Tibial nerve (tissue), 3 donors: ENCODE measurements at regions not wholly inside any gene's neighbourhood (a gene's known extent, or its start where the extent isn't known, plus 50 kb on each side); places are given as distances from the start of the nearest gene placed in this dataset.

Experiments
- POLR2A ChIP-seq, 2 donors: fragments of 450-650 bp; IDR thresholded peaks; one replicate each; pipeline ENCODE4 v1.6.1; 2017; ENCODE audit warnings: antibody characterized with exemption in 2 of 2, mild to moderate bottlenecking in 2 of 2, moderate library complexity in 2 of 2
- TF ChIP-seq, protein P1 (sequence below), 5 experiments: fragments of 200-600 bp in 3 of 5; fragments of 450-650 bp in 2 of 5; sonication (generic) in 3 of 5; IDR thresholded peaks; one replicate each; pipeline ENCODE4 v1.5.1; 2016 to 2019; ENCODE audit warnings: antibody characterized with exemption in 5 of 5, mild to moderate bottlenecking in 3 of 5, moderate library complexity in 2 of 5

DNA sequence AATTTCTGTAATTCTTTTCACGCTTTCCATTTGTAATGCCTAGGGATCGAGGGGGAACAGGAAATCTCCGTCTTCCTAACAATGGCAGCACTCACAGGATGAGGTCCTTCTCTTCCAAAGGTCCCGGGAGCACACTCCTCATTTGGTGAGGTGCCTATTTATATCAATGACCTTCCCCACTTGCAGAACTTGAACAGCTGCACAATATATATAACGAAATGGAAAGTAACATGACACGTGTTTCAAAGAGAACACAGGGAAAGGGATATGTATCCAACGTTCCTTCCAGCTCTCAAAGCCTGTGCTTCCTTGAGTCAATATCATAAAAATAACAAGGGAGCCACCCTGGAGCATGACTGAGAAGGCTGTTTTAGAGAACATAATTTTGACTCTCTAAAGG, 78.6 kb upstream of the RBM24 start:
- TF ChIP-seq, protein P1, sequence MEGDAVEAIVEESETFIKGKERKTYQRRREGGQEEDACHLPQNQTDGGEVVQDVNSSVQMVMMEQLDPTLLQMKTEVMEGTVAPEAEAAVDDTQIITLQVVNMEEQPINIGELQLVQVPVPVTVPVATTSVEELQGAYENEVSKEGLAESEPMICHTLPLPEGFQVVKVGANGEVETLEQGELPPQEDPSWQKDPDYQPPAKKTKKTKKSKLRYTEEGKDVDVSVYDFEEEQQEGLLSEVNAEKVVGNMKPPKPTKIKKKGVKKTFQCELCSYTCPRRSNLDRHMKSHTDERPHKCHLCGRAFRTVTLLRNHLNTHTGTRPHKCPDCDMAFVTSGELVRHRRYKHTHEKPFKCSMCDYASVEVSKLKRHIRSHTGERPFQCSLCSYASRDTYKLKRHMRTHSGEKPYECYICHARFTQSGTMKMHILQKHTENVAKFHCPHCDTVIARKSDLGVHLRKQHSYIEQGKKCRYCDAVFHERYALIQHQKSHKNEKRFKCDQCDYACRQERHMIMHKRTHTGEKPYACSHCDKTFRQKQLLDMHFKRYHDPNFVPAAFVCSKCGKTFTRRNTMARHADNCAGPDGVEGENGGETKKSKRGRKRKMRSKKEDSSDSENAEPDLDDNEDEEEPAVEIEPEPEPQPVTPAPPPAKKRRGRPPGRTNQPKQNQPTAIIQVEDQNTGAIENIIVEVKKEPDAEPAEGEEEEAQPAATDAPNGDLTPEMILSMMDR (IDR thresholded peaks at IDR 0.05) = no peak
- no peak for TF ChIP-seq POLR2A (IDR thresholded peaks at IDR 0.05)
